Keratinocyte (primary cell): ENCODE measurements at regions not wholly inside any gene's neighbourhood (a gene's known extent, or its start where the extent isn't known, plus 50 kb on each side); places are given as distances from the start of the nearest gene placed in this dataset.
A peak's percentile ranks its signal among the peaks of the same experiment; 100 is the strongest.

Source experiments
- DNase-seq: peaks from one replicate; pipeline ENCODE4 v3.0.0-alpha.2; 2011; ENCODE audit warnings: low read depth, missing footprints, low spot score
- FAIRE-seq: peaks from 2 replicates; lab custom pipeline; 2011; peaks lifted over from hg19 to GRCh38; lab: Jason Lieb, UNC
- H2AFZ ChIP-seq: 2 replicates; pipeline ENCODE4 v1.6.0; 2012; ENCODE audit warnings: low read length, control low read depth, inconsistent platforms; ENCODE audit not compliant: control insufficient read depth
- H3K27ac ChIP-seq: 2 replicates; pipeline ENCODE4 v1.5.1; 2011; ENCODE audit warnings: low read length; ENCODE audit not compliant: control insufficient read depth, insufficient read depth
- H3K27me3 ChIP-seq: 3 replicates; pipeline ENCODE4 v1.6.0; 2011; ENCODE audit warnings: low read length; ENCODE audit not compliant: control insufficient read depth, insufficient read depth; ENCODE audit errors: extremely low read depth
- H3K36me3 ChIP-seq, 2 experiments: 2 replicates in 1 of 2; 3 replicates in 1 of 2; pipeline ENCODE4 v1.5.1; 2011; ENCODE audit warnings: low read length in 2 of 2, mild to moderate bottlenecking in 1 of 2; ENCODE audit not compliant: control insufficient read depth in 2 of 2, insufficient read depth in 2 of 2; ENCODE audit errors: extremely low read depth in 1 of 2
- H3K4me1 ChIP-seq: 3 replicates; pipeline ENCODE4 v1.5.1; 2011; ENCODE audit warnings: low read length; ENCODE audit not compliant: control insufficient read depth, insufficient read depth; ENCODE audit errors: extremely low read depth
- H3K4me2 ChIP-seq: 3 replicates; pipeline ENCODE4 v1.6.0; 2011; ENCODE audit warnings: low read depth, low read length; ENCODE audit not compliant: control insufficient read depth, insufficient read depth; ENCODE audit errors: extremely low read depth
- H3K4me3 ChIP-seq, 3 experiments: fragments of 200-600 bp in 1 of 3; sonication (generic) in 1 of 3; 2 replicates in 2 of 3; 3 replicates in 1 of 3; pipeline ENCODE4 v1.5.1; 2011 to 2016; ENCODE audit warnings: low read length in 3 of 3, mild to moderate bottlenecking in 3 of 3, control low read depth in 2 of 3, inconsistent platforms in 1 of 3, low read depth in 1 of 3, mixed read lengths in 1 of 3, mixed run types in 1 of 3, moderate library complexity in 1 of 3; ENCODE audit not compliant: control insufficient read depth in 2 of 3, insufficient read depth in 2 of 3; ENCODE audit errors: extremely low read depth in 1 of 3
- H3K79me2 ChIP-seq: 2 replicates; pipeline ENCODE4 v1.6.0; 2012; ENCODE audit warnings: low read length; ENCODE audit not compliant: control insufficient read depth, insufficient read depth
- H3K9ac ChIP-seq: 3 replicates; pipeline ENCODE4 v1.6.0; 2011; ENCODE audit warnings: low read length; ENCODE audit not compliant: control insufficient read depth, insufficient read depth; ENCODE audit errors: extremely low read depth
- H3K9me1 ChIP-seq: 3 replicates; pipeline ENCODE4 v1.6.0; 2011; ENCODE audit warnings: low read length; ENCODE audit not compliant: control insufficient read depth, insufficient read depth; ENCODE audit errors: extremely low read depth
- H3K9me3 ChIP-seq: 2 replicates; pipeline ENCODE4 v1.5.1; 2012; ENCODE audit warnings: low read depth, low read length; ENCODE audit not compliant: control insufficient read depth
- H4K20me1 ChIP-seq: 3 replicates; pipeline ENCODE4 v1.6.0; 2011; ENCODE audit warnings: low read length; ENCODE audit not compliant: control insufficient read depth, insufficient read depth; ENCODE audit errors: extremely low read depth
- EZH2 ChIP-seq: IDR thresholded peaks from one replicate; pipeline ENCODE4 v1.6.1; 2012; ENCODE audit warnings: inconsistent platforms, mild to moderate bottlenecking, low read length, moderate library complexity
- dilution Hi-C: fragments of 300-500 bp; cut with MboI; formaldehyde crosslinking; loops from one replicate; pipeline ENCODE4 v1.7.0; 2020; ENCODE audit warnings: low sequenced_read_pairs; ENCODE audit not compliant: extremely low pct_ligation_motif_present
- TF ChIP-seq, protein P1 (sequence below), 3 experiments: IDR thresholded peaks in 1 of 3; conservative IDR thresholded peaks in 1 of 3; optimal IDR thresholded peaks in 1 of 3; 2 replicates in 2 of 3; 3 replicates in 1 of 3; pipeline versions ENCODE3 to v1.5.1; 2011; ENCODE audit warnings: low read length in 3 of 3, mild to moderate bottlenecking in 3 of 3, moderate library complexity in 2 of 3, control low read depth in 1 of 3, inconsistent platforms in 1 of 3; ENCODE audit not compliant: insufficient read depth in 2 of 3; ENCODE audit errors: extremely low read depth in 1 of 3

DNA sequence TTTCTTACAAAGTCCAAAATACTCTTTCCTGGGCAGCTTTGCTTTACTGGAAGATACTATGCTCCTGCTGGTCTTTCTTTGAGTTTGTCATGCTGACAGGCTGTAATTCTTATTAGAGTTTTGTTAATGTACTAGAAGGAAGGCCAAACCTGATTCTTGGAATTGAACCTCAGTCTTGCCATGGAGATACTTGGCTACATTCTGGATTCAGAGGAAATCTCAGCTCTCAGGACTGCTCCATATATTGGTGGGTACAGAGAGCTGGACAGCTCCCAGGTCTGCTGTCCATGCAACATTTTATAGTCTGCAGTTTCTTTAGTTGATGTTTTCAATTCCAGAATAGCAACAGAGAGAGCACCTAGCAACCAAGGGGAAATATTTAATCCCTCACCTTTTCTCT, 363.1 kb upstream of the STXBP6 start:
- no peak overlapping the region for H3K4me3 ChIP-seq
- H3K4me2 ChIP-seq = no peak overlapping the region
- H3K27me3 ChIP-seq = no peaks in the 10 kb centered on the region
- no peak for TF ChIP-seq EZH2
- TF ChIP-seq, protein P1, sequence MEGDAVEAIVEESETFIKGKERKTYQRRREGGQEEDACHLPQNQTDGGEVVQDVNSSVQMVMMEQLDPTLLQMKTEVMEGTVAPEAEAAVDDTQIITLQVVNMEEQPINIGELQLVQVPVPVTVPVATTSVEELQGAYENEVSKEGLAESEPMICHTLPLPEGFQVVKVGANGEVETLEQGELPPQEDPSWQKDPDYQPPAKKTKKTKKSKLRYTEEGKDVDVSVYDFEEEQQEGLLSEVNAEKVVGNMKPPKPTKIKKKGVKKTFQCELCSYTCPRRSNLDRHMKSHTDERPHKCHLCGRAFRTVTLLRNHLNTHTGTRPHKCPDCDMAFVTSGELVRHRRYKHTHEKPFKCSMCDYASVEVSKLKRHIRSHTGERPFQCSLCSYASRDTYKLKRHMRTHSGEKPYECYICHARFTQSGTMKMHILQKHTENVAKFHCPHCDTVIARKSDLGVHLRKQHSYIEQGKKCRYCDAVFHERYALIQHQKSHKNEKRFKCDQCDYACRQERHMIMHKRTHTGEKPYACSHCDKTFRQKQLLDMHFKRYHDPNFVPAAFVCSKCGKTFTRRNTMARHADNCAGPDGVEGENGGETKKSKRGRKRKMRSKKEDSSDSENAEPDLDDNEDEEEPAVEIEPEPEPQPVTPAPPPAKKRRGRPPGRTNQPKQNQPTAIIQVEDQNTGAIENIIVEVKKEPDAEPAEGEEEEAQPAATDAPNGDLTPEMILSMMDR (optimal IDR thresholded peaks at IDR 0.05 in 1 of 3, IDR thresholded peaks at IDR 0.05 in 1 of 3, conservative IDR thresholded peaks at IDR 0.05 in 1 of 3; ENCODE audit: extremely low read depth in 1 of 3, insufficient read depth in 2 of 3, low read length in 3 of 3) = no peak
- FAIRE-seq (no peak), DNase-seq (no peak)
- dilution Hi-C loops = no loop called here
- H3K9ac ChIP-seq = no peak overlapping the region
- no peaks in the 10 kb centered on the region for H3K9me3 ChIP-seq
- H3K27ac ChIP-seq = no peak overlapping the region
- no peaks in the 10 kb centered on the region for H3K9me1 ChIP-seq
- no peaks in the 10 kb centered on the region for H3K4me1 ChIP-seq
- no peak overlapping the region for H2AFZ ChIP-seq
- H4K20me1 ChIP-seq = no peaks in the 10 kb centered on the region
- no peaks in the 10 kb centered on the region for H3K79me2 ChIP-seq
- H3K36me3 ChIP-seq = no peaks in the 10 kb centered on the region

GRCh38 chr14:25411781-25412757, 362.1 kb upstream of the STXBP6 start:
- Histone ChIP-seq H2AFZ (no peak overlapping the region), H3K27me3 (no peaks in the 10 kb centered on the region), H3K36me3 (no peaks in the 10 kb centered on the region), H3K4me2 (no peak overlapping the region), H4K20me1 (no peaks in the 10 kb centered on the region), H3K9ac (no peak overlapping the region), H3K79me2 (no peaks in the 10 kb centered on the region), H3K27ac (no peak overlapping the region), H3K9me1 (no peaks in the 10 kb centered on the region), H3K4me3 (no peak overlapping the region), H3K9me3 (no peaks in the 10 kb centered on the region), H3K4me1 (no peaks in the 10 kb centered on the region)
- FAIRE-seq = no peak
- TF ChIP-seq, protein P1 (optimal IDR thresholded peaks at IDR 0.05 in 1 of 3, IDR thresholded peaks at IDR 0.05 in 1 of 3, conservative IDR thresholded peaks at IDR 0.05 in 1 of 3; ENCODE audit: extremely low read depth in 1 of 3, insufficient read depth in 2 of 3, low read length in 3 of 3) = peak in 1 of 3 experiments; percentile 10
- no peak for TF ChIP-seq EZH2
- dilution Hi-C loops = no loop called here
- no peak for DNase-seq
